HG02588 (cell line): ENCODE measurements at regions not wholly inside any gene's neighbourhood (a gene's known extent, or its start where the extent isn't known, plus 50 kb on each side); places are given as distances from the start of the nearest gene placed in this dataset.

Experiments
- ATAC-seq: cut with Tn5 transposase; IDR thresholded peaks from one replicate; pipeline ENCODE4 v1.9.1; 2021; ENCODE audit warnings: mild to moderate bottlenecking, moderate library complexity; ENCODE audit not compliant: unreplicated experiment

DNA sequence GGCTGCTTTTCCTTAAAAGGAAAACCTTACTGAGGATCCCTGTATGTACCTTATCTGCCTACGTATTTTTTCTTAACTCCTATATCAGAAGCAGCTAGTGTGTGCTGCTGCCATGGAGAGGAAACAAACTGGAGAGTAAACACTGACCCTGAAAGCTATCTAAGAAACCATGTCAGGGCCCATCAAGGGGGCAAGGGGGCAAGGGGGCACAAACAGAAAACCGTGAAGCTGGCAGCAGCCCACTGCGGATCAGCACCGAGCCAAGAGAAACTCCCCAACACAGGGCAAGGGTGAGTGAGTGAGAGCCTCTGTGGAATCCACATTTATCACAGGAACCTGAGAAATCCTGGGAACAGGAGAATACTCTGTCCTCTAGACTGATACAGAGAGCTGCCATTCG, 1204.2 kb downstream of the PCDH18 start:
- no peak for ATAC-seq

DNA sequence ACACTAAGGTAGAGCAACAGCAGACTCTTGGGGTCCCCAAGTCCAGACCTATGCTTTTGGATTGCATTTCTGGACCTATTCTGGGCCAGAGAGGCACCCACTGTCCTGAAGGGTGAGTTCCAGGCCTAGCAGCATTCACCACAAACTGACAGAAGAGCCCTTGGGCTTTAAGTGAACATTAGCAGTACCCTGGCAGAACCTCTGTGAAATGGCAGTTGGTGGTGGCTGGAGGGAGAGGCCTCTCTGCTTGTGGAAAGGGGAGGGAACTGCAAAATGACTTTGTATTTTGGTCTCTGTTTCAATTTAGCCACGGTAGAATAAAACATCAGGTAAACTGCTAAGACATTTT, 1211.9 kb downstream of the PCDH18 start:
- ATAC-seq = no peak

- ATAC-seq = no peak
Observed at GRCh38 chr4:136319789-136320464, 1212.4 kb downstream of the PCDH18 start.

GRCh38 chr4:136316961-136317360, 1215.3 kb downstream of the PCDH18 start:
- ATAC-seq = no peak

GRCh38 chr4:136314686-136315085, 1217.6 kb downstream of the PCDH18 start:
- ATAC-seq = no peak

- no peak for ATAC-seq
Observed at GRCh38 chr4:136311774-136312173, 1220.5 kb downstream of the PCDH18 start.

GRCh38 chr4:136307765-136308164, 1224.5 kb downstream of the PCDH18 start:
- ATAC-seq = no peak

- no peak for ATAC-seq
Observed at GRCh38 chr4:136306361-136306760, 1225.9 kb downstream of the PCDH18 start.

- no peak for ATAC-seq
Observed at GRCh38 chr4:136302566-136302965, 1229.7 kb downstream of the PCDH18 start.

DNA sequence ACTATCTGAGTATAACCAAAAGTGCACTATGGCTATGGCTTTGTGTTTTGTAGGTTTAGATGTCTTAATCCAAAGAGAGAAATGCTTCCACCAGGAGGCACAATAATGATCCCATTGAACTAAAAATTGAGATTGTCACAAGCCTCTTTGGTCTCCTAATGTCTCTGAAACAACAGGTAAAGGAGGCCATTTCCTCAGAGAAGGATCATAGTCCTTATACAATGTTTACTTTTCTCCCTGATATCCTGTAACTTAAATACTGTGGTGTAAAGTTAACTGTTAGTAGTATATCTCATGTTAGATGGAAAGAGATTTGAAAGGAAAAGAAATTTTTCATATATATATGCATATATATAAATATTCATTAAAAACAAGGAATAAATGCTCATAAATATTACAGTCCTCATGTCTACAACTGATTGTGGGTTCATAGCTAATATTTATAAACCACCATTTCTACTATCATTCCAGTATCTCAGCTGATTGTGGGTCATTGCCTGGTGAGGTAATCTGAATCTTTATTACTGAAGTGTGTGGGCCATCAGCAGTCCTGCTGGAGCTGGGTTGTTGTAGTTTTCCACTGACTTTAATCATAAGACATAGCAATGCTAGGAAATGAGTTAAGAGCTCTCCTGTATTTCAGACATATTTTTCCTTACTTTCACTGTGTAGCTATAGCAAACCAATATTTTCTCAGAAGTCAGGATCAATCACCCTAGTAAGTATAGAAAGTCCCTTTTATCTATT, 1230.4 kb downstream of the PCDH18 start:
- no peak for ATAC-seq

DNA sequence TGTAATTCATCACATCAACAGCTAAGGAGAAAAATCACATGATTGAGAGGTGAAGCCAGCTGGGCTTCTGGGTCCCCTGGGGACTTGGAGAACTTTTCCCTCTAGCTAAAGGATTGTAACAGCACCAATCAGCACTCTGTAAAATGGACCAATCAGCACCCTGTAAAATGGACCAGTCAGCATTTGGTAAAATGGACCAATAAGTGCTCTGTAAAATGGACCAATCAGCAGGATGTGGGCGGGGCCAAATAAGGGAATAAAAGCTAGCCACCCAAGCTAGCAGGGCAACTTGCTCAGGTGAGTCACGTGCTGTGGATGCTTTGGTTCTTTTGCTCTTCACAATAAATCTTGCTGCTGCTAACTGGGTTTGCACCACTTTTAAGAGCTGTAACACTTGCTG, 1248.3 kb downstream of the PCDH18 start:
- no peak for ATAC-seq

DNA sequence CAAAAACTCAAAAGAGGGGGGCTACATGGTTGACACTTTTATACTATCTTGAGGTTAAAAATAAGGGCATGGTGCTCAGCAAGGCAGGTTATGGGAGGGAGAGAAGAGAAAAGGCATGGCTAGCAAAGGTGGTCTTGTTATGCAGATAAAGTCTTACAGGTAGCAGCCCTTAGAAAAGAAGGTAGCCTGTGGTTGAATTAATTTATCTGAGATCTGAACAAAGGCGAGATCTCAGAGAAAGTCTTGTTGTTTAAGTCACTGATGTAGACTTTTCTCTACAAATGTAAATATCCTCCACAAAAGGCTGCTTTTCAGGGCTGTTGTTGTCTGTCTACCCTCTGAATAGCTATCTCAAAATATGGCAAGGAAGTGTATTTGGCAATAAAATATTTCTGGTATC, 1250.4 kb downstream of the PCDH18 start:
- no peak for ATAC-seq

DNA sequence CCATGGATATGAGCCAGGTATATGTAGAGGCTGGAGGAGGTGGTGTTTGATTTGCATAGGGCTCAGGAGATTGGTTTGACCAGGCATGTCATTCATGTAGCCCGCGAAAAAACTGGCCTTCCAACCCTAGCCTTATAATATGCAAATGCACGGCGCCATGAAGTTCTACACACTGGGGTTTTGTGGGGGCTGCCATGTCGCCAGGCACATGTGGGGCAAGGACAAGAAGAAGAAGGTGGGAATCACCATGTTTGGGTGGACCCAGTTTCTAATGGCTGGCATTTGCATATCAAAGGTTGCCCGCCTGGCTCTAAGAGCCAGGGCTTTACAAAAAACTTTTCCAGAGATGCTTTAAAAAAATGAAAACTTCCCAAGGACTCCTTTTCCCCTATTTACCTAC, 1251.0 kb downstream of the PCDH18 start:
- no peak for ATAC-seq

DNA sequence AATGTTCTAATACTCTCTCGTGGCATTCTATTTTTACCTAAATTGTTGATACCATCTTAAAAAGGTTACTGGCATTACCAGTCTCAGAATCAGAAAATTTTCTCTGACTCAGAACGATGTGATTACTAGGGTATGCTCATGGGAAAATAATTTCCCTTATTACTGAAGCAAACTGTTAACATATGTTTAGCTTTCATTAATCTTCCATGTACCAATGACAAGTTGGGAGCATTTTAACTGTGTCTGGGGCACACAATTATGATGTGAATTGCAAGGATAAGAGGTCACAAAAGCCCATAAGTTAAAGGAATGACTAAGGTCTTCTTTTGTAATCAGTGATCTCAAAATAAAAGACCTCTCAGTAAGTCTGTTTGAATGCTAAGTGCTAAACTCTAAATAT, 1254.6 kb downstream of the PCDH18 start:
- ATAC-seq = no peak

DNA sequence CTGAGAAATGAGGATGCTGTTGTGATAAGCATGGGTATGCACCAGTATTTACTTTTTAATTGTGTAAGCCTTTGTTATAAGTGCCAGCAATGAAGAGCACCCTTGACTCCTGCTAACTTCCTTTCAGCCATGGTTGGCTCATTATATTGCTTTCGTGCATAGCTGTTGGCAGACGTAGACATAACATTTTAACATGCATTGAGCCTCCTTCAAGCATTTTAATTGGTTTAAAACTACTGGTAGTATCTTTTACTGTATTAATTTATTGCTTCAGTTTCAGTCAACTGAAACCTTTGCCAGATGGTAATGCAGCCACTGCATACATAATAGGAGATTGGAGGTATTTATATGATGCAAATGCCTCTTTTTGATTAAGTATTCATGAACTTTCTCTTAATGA, 1285.4 kb downstream of the PCDH18 start:
- ATAC-seq = no peak

DNA sequence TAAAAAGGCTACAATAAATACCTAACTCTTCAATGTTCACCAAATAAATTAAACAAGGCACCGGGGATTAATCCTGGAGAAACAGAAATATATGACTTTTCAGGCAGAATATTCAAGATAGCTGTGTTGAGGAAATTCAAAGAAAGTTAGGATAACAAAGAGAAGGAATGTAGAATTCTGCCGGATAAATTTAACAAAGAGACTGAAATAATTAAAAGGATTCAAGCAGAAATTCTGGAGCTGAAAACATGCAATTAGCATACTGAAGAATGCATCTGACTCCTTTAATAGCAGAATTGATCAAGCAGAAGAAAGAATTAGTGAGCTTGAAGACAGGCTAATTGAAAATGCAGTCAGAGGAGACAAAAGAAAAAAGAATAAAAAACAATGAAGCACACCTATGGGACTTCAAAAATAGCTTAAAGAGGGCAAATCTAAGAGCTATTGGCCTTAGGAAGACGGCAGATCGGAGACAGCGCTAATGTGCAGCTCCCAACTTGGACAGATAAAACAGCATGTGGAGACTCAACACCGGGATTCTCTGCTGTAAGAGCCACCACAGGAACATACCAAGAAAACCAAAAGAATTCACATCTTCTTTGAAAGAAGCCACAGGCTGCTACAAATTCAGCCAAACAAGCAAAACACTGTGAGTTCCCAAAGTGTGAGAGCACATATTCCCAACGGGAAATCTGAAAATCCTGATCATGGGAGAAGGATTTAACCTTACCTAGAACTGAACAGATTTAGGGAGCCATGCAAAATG, 1290.9 kb downstream of the PCDH18 start:
- no peak for ATAC-seq

DNA sequence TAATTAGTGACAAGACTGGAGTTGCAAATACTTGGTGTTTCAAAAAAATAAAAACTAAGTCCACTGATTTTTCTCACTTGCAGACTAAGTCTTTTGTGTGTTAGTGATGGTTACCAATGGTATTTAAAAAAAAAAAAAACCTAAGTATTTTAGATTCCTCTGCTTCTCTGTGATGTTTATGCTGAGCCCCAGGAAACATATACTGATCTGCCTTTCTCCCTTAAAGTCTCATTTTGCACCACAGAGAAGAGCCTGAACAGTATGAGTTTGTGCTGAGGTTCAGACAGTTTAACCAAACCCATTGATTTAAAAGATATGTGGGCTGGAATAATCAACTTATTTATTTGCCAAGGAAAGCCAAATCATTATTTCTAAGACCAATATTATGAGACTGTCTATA, 1305.0 kb downstream of the PCDH18 start:
- no peak for ATAC-seq

GRCh38 chr4:136219592-136220125, 1312.6 kb downstream of the PCDH18 start:
- ATAC-seq = no peak

DNA sequence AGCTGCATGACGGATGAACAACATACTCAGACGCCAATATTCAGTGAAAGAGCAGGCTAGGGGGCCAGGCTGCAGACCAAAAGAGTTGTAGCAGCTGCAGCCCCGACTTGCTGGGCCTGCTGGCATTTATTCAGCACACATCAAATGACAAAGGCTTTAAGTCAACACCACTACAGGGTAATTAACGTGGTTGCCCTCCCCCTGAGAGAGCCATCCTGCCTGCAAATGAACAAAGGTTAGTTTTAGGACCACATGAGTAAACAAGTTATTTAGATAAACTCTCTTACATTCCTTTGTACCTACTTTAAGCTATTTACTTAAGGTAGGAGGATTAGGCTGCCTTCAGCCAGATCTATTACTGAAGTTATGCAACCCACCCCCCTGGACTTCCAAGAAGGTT, 1329.1 kb downstream of the PCDH18 start:
- no peak for ATAC-seq

DNA sequence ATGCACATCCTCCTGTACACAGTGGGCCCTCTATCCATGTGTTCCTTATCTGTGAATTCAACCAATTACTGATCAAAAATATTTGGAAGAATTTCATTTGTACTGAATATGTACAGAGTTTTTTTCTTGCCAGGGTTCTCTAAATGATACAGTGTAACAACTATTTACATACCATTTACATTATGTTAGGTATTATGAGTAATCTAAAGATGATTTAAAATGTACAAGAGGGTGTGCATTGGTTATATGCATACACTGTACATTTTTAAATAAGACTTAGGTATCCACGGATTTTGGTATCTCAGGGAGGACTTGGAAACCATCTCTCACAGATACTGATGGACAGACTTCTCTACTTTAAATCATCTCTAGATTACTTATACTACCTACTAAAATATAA, 1333.9 kb downstream of the PCDH18 start:
- no peak for ATAC-seq

- no peak for ATAC-seq
Observed at GRCh38 chr4:136194962-136195361, 1337.3 kb downstream of the PCDH18 start.

GRCh38 chr4:136186650-136187049, 1345.6 kb downstream of the PCDH18 start:
- ATAC-seq = no peak
